Panc1 (cell line): ENCODE measurements at regions not wholly inside any gene's neighbourhood (a gene's known extent, or its start where the extent isn't known, plus 50 kb on each side); places are given as distances from the start of the nearest gene placed in this dataset.

Experiments
- POLR2AphosphoS5 ChIP-seq: IDR thresholded peaks from 2 replicates; pipeline ENCODE4 v1.6.1; 2012; ENCODE audit warnings: mild to moderate bottlenecking, low read depth, low read length, moderate library complexity
- TCF7L2 ChIP-seq: IDR thresholded peaks from 2 replicates; pipeline ENCODE4 v1.6.1; 2011; ENCODE audit warnings: mild to moderate bottlenecking, low read depth, low read length, inconsistent platforms
- TF ChIP-seq, protein P1 (sequence below): fragments of 450-650 bp; IDR thresholded peaks from 2 replicates; pipeline ENCODE4 v1.5.1; 2017; ENCODE audit warnings: mild to moderate bottlenecking

DNA sequence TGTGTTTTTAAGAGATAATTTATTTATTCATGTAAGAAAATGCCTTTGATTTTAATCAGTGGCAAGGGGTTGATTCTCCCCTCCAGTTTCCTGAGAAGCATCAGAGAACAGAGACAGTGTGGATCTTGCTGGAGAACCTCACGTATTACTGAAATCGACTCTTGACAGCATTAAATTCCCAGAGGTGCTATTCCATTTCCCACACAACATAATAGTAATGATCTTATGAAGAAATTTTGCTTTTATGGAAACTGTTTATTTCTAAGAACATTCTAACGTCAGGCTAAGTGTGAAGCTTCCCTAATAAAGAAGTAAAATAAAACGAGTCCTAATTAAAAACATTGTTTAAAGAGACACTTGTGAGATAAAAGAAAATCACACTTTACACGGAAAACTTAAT is 293.1 kb upstream of the NRP1 start:
- TF ChIP-seq TCF7L2 (no peak), POLR2AphosphoS5 (no peak)
- TF ChIP-seq, protein P1, sequence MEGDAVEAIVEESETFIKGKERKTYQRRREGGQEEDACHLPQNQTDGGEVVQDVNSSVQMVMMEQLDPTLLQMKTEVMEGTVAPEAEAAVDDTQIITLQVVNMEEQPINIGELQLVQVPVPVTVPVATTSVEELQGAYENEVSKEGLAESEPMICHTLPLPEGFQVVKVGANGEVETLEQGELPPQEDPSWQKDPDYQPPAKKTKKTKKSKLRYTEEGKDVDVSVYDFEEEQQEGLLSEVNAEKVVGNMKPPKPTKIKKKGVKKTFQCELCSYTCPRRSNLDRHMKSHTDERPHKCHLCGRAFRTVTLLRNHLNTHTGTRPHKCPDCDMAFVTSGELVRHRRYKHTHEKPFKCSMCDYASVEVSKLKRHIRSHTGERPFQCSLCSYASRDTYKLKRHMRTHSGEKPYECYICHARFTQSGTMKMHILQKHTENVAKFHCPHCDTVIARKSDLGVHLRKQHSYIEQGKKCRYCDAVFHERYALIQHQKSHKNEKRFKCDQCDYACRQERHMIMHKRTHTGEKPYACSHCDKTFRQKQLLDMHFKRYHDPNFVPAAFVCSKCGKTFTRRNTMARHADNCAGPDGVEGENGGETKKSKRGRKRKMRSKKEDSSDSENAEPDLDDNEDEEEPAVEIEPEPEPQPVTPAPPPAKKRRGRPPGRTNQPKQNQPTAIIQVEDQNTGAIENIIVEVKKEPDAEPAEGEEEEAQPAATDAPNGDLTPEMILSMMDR = no peak
